ENCODE measurements at regions not wholly inside any gene's neighbourhood (a gene's known extent, or its start where the extent isn't known, plus 50 kb on each side); places are given as distances from the start of the nearest gene placed in this dataset.
A peak's percentile ranks its signal among the peaks of the same experiment; 100 is the strongest.

DNA sequence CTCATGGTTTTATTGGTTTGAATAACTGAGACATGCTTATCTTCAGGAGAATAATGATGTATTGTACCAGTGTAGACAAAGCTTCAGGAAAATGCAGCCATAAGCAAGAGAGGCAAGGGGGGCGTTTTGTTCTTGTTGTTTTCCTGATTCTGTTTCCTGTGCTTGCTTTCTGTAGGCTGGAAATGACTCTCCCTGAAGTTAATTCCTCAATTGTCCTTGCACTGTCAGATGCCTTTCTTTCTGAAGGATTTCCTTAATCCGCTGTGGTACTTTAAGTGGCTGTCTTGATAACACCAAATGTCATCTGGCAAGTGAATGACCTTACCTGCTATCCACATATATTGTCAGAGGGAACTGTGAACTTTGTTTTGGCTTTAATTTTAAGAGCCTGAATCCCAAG, 220.0 kb downstream of the NEDD1 start:
- Histone ChIP-seq H3K36me3 (ENCODE audit: insufficient read depth, low read length) (no peaks in the 10 kb centered on the region), H3K27me3 (ENCODE audit: insufficient read depth, low read length) (no peaks in the 10 kb centered on the region), H2AFZ (ENCODE audit: low read depth, low read length) (no peak overlapping the region), H3K4me3 (ENCODE audit: low read length) (no peak overlapping the region), H3K4me1 (ENCODE audit: insufficient read depth, low read length) (peaks cover 23% of the 10 kb centered on the region), H3K9me3 (ENCODE audit: low read length) (peaks cover 4% of the 10 kb centered on the region)

- Histone ChIP-seq H3K9me3 (ENCODE audit: low read length) (peaks cover 6% of the 10 kb centered on the region), H3K4me3 (ENCODE audit: low read length) (no peak overlapping the region), H2AFZ (ENCODE audit: low read depth, low read length) (peak overlapping the region; percentile 42), H3K4me1 (ENCODE audit: insufficient read depth, low read length) (peaks cover 38% of the 10 kb centered on the region), H3K36me3 (ENCODE audit: insufficient read depth, low read length) (no peaks in the 10 kb centered on the region), H3K27me3 (ENCODE audit: insufficient read depth, low read length) (no peaks in the 10 kb centered on the region)
Observed at GRCh38 chr12:97131220-97131981, 224.3 kb downstream of the NEDD1 start.

DNA sequence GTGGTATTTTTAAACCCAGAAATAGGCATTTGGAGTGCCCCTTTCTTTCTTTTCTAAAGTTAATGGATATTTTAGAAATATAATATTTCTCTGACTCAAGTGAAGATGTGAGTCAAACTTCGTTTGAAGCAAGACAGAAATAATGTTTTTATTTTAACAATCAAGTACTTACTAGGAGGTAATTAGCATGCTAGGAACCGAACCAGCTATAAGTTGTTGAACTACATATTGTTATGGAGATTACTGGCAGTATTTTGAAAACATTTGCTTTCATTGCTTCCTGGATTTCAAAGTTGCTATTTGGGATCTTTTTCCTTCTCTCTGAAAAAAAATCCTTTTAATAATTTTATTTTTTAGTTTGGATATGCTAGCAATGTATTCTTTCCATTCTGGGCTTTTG, 225.2 kb downstream of the NEDD1 start:
- H3K27me3 ChIP-seq (ENCODE audit: insufficient read depth, low read length), result no peaks in the 10 kb centered on the region
- H3K9me3 ChIP-seq (ENCODE audit: low read length), result peaks cover 6% of the 10 kb centered on the region
- no peaks in the 10 kb centered on the region for H3K36me3 ChIP-seq (ENCODE audit: insufficient read depth, low read length)
- no peak overlapping the region for H3K4me3 ChIP-seq (ENCODE audit: low read length)
- peaks cover 38% of the 10 kb centered on the region for H3K4me1 ChIP-seq (ENCODE audit: insufficient read depth, low read length)
- H2AFZ ChIP-seq (ENCODE audit: low read depth, low read length), result no peak overlapping the region

DNA sequence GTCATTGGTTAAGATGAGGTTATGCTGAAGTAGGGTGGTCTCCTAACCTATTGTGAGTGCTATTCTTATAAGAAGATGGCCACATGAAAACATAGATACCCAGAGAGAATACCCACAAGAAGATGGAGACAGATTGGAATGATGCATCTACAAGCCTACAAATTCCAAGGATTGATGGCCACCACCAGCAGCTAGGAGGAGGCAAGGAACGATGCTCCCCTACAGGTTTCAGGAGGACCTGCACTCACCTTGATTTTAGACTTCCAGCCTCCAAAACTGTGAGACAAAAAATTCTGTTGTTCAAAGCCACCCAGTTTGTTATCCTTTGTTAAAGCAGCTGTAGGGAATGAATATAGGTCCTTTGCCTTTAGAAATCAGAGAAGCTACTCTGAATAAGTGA, 227.4 kb downstream of the NEDD1 start:
- Histone ChIP-seq H2AFZ (ENCODE audit: low read depth, low read length) (no peak overlapping the region), H3K9me3 (ENCODE audit: low read length) (peaks cover 2% of the 10 kb centered on the region), H3K27me3 (ENCODE audit: insufficient read depth, low read length) (no peaks in the 10 kb centered on the region), H3K4me1 (ENCODE audit: insufficient read depth, low read length) (peaks cover 39% of the 10 kb centered on the region), H3K4me3 (ENCODE audit: low read length) (no peak overlapping the region), H3K36me3 (ENCODE audit: insufficient read depth, low read length) (no peaks in the 10 kb centered on the region)

DNA sequence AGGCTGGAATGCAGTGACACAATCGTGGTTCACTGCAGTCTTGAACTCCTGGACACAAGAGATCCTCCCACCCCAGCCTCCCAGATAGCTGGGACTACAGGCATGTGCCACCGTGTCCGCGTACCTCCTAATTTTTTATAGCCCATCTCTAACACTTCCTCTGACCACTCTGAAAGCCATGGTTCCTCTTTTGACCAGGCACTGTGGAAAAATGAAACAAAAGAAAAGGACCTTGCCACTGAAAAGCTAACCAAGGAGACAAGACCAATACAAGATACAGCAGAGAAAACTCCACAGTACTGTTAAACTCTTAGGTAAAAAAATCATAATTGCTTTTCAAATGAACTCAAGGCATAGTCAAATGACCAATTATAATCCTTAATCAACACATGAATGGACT, 233.3 kb downstream of the NEDD1 start:
- Histone ChIP-seq H3K27me3 (ENCODE audit: insufficient read depth, low read length) (no peaks in the 10 kb centered on the region), H3K4me1 (ENCODE audit: insufficient read depth, low read length) (peaks cover 35% of the 10 kb centered on the region), H3K36me3 (ENCODE audit: insufficient read depth, low read length) (no peaks in the 10 kb centered on the region), H3K4me3 (ENCODE audit: low read length) (no peak overlapping the region), H2AFZ (ENCODE audit: low read depth, low read length) (no peak overlapping the region), H3K9me3 (ENCODE audit: low read length) (peaks cover 4% of the 10 kb centered on the region)

DNA sequence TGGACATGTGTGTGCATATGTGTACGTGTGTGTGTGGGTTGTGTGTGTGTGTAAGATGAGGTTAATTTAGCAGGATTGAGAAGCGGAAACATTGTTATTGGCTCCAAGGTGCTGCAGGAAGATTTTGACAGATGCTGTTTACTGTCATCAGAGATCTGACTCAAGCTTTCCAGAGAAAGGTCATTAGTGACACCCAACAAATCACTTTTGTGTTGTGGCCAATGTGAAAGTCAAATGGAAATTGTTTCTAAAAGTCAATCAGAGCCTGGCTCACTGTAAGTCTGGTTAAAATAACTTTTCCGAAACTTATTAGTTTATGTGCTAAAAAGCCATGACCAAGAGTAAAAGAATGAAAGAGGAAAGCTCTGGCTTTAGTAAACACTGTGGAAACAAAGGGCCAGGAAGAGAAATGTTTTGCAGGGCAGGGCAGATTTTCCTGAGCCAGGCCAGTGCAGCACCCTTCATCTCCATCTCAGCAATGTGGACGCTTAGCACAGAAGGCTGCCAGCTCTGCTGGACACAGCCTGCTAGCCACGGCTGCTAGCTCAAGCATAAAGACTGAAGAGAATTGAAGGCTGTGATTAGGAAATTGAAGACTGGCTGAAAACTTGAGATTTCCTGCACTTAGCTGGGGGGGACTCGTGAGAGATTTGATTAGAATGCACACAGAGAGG, 235.8 kb downstream of the NEDD1 start:
- H2AFZ ChIP-seq (ENCODE audit: low read depth, low read length), result peak overlapping the region; percentile 49
- peaks cover 3% of the 10 kb centered on the region for H3K9me3 ChIP-seq (ENCODE audit: low read length)
- H3K4me3 ChIP-seq (ENCODE audit: low read length), result no peak overlapping the region
- H3K27me3 ChIP-seq (ENCODE audit: insufficient read depth, low read length), result no peaks in the 10 kb centered on the region
- peaks cover 31% of the 10 kb centered on the region for H3K4me1 ChIP-seq (ENCODE audit: insufficient read depth, low read length)
- H3K36me3 ChIP-seq (ENCODE audit: insufficient read depth, low read length), result no peaks in the 10 kb centered on the region

GRCh38 chr12:97148941-97149559, 242.0 kb downstream of the NEDD1 start:
- no peaks in the 10 kb centered on the region for H3K36me3 ChIP-seq (ENCODE audit: insufficient read depth, low read length)
- H3K4me1 ChIP-seq (ENCODE audit: insufficient read depth, low read length), result peaks cover 11% of the 10 kb centered on the region
- no peak overlapping the region for H2AFZ ChIP-seq (ENCODE audit: low read depth, low read length)
- no peaks in the 10 kb centered on the region for H3K9me3 ChIP-seq (ENCODE audit: low read length)
- H3K4me3 ChIP-seq (ENCODE audit: low read length), result no peak overlapping the region
- H3K27me3 ChIP-seq (ENCODE audit: insufficient read depth, low read length), result no peaks in the 10 kb centered on the region

DNA sequence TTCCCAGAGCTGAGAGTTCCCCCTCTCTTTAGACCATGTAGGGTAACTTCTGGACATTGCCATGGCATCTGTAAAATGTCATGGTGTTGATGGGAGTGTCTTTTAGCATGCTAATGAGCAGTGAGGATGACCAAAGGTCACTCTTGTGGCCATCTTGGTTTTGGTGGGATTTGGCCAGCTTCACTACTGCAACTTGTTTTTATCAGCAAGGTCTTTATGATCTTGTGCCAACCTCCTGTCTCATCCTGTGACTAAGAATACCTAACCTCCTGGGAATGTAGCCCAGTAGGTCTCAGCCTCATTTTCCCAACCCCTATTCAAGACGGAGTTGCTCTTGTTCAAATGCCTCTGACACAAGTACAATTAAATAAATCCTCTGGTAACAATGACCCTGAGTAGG, 244.4 kb downstream of the NEDD1 start:
- H3K9me3 ChIP-seq (ENCODE audit: low read length), result peaks cover 2% of the 10 kb centered on the region
- H3K27me3 ChIP-seq (ENCODE audit: insufficient read depth, low read length), result no peaks in the 10 kb centered on the region
- no peaks in the 10 kb centered on the region for H3K36me3 ChIP-seq (ENCODE audit: insufficient read depth, low read length)
- H2AFZ ChIP-seq (ENCODE audit: low read depth, low read length), result no peak overlapping the region
- no peak overlapping the region for H3K4me3 ChIP-seq (ENCODE audit: low read length)
- H3K4me1 ChIP-seq (ENCODE audit: insufficient read depth, low read length), result peaks cover 8% of the 10 kb centered on the region

DNA sequence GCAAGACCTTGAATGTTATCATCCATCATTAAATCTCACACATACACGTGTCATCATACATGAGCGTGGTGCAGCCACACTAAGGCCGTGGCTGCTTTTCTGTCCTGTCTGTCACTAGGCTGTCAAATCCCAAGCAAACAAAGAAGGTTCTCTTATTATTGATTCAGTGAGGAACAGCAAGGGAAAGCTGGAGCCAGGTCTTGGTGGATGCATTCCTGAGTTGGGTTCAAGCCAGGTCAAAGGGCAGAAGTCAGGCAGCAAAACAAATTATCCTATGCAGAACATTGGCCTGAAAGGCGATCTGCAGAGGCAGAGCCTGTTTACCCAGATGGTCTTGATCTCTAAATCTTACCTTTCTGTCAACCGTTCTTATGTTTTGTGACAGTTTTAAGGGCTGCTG, 252.3 kb downstream of the NEDD1 start:
- Histone ChIP-seq H3K4me3 (ENCODE audit: low read length) (no peak overlapping the region), H2AFZ (ENCODE audit: low read depth, low read length) (no peak overlapping the region), H3K27me3 (ENCODE audit: insufficient read depth, low read length) (no peaks in the 10 kb centered on the region), H3K4me1 (ENCODE audit: insufficient read depth, low read length) (peaks cover 19% of the 10 kb centered on the region), H3K9me3 (ENCODE audit: low read length) (peaks cover 2% of the 10 kb centered on the region), H3K36me3 (ENCODE audit: insufficient read depth, low read length) (no peaks in the 10 kb centered on the region)

DNA sequence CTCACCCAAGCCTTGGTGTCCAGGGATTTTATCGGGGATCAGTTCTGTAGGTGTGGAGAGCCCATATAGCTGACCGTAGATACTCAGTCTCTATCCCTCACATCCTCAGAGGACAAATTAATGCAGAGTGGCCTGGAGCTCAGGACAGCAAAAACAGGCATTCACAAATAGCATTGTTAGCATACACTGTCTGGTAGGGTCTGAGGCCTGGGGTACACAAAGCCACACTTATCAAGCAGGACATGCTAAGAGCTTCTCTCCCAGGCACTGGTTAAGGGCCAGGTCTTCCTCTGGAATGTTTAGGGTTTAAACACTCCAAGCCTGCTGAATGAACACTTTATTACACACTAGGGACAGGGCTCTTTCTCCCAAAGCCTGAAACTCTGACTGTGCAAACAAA, 253.2 kb downstream of the NEDD1 start:
- Histone ChIP-seq H3K36me3 (ENCODE audit: insufficient read depth, low read length) (no peaks in the 10 kb centered on the region), H3K27me3 (ENCODE audit: insufficient read depth, low read length) (no peaks in the 10 kb centered on the region), H3K4me3 (ENCODE audit: low read length) (no peak overlapping the region), H3K9me3 (ENCODE audit: low read length) (no peaks in the 10 kb centered on the region), H3K4me1 (ENCODE audit: insufficient read depth, low read length) (peaks cover 19% of the 10 kb centered on the region), H2AFZ (ENCODE audit: low read depth, low read length) (no peak overlapping the region)

DNA sequence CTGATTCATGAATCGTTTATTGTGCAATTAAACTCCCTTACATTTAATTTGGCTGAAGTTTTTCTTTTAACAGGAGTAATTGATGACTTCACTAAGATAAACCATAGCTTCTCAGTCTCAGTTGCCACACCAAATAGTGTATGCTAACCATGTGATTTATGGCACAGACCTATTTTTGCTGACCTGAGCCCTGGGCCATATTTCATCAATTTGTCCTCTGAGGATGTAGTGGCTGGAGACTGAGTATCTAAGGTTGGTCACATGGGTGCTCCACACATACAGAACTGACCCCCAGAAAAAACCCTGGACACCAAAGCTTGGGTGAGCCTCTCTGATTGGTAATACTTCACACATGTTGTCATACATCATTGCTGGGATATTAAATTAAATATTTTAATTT, 255.1 kb downstream of the NEDD1 start:
- H3K27me3 ChIP-seq (ENCODE audit: insufficient read depth, low read length), result no peaks in the 10 kb centered on the region
- peaks cover 19% of the 10 kb centered on the region for H3K4me1 ChIP-seq (ENCODE audit: insufficient read depth, low read length)
- H3K4me3 ChIP-seq (ENCODE audit: low read length), result no peak overlapping the region
- no peak overlapping the region for H2AFZ ChIP-seq (ENCODE audit: low read depth, low read length)
- H3K36me3 ChIP-seq (ENCODE audit: insufficient read depth, low read length), result no peaks in the 10 kb centered on the region
- no peaks in the 10 kb centered on the region for H3K9me3 ChIP-seq (ENCODE audit: low read length)

DNA sequence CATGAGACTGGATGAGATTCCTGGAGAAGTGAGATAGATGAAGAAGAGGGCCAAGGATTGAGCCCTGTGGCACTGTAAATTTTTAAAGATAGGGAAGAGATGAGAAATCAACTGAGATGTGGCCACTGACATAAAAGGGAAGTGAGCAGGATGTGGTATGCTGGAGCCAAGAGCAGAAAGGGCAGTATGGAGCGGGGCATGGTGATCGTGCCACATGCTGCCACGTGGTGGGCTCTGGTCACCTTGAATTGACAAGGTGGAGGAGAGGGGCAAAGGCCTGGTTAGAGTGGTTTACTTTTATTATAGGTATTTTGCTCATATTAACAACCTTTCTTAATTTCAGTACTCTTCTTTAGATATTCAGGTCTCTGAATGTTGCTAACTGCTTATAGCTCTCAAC, 257.9 kb downstream of the NEDD1 start:
- Histone ChIP-seq H3K9me3 (ENCODE audit: low read length) (peaks cover 2% of the 10 kb centered on the region), H2AFZ (ENCODE audit: low read depth, low read length) (no peak overlapping the region), H3K27me3 (ENCODE audit: insufficient read depth, low read length) (no peaks in the 10 kb centered on the region), H3K36me3 (ENCODE audit: insufficient read depth, low read length) (no peaks in the 10 kb centered on the region), H3K4me1 (ENCODE audit: insufficient read depth, low read length) (peaks cover 10% of the 10 kb centered on the region), H3K4me3 (ENCODE audit: low read length) (no peak overlapping the region)

- Histone ChIP-seq H3K36me3 (ENCODE audit: insufficient read depth, low read length) (no peaks in the 10 kb centered on the region), H3K4me3 (ENCODE audit: low read length) (no peak overlapping the region), H2AFZ (ENCODE audit: low read depth, low read length) (no peak overlapping the region), H3K9me3 (ENCODE audit: low read length) (peaks cover 2% of the 10 kb centered on the region), H3K27me3 (ENCODE audit: insufficient read depth, low read length) (no peaks in the 10 kb centered on the region), H3K4me1 (ENCODE audit: insufficient read depth, low read length) (peaks cover 10% of the 10 kb centered on the region)
Observed at GRCh38 chr12:97167598-97167997, 260.5 kb downstream of the NEDD1 start.
